MM.1S (cell line): ENCODE measurements at regions not wholly inside any gene's neighbourhood (a gene's known extent, or its start where the extent isn't known, plus 50 kb on each side); places are given as distances from the start of the nearest gene placed in this dataset.

Experiments
- CTCF ChIP-seq: fragments of 300-600 bp; sonication (generic); IDR thresholded peaks from 2 replicates; pipeline ENCODE4 v1.5.1; 2016; ENCODE audit warnings: antibody characterized with exemption, low read length, mixed read lengths
- EZH2phosphoT487 ChIP-seq: fragments of 300-600 bp; sonication (generic); IDR thresholded peaks from 2 replicates; pipeline ENCODE4 v1.6.1; 2018; ENCODE audit warnings: antibody characterized with exemption, low read length

- TF ChIP-seq CTCF (no peak), EZH2phosphoT487 (no peak)
These were observed 198.4 kb upstream of the FOXN3 start for GRCh38 chr14:89615421-89615820.
